ENCODE measurements at regions not wholly inside any gene's neighbourhood (a gene's known extent, or its start where the extent isn't known, plus 50 kb on each side); places are given as distances from the start of the nearest gene placed in this dataset.

DNA sequence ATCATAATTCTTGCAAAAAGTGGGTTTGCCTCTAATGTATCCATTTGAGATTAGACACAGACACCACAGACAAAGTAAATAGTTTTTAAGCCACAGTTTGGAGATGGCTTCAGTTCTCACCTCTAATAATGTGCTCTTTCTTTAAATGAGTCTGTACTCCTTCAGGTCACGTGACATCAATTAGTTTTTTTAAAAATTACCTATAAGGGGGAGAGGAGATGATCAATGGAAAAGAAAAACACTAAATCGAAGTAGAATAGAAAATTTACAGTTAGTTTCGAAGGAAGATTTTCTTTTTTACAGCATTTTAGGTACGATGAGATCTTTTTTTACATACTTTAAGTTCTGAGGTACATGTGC, 849.2 kb downstream of the KCNMA1 start (continued):
- TF ChIP-seq SIN3A (conservative IDR thresholded peaks at IDR 0.05 in 1 of 2, IDR thresholded peaks at IDR 0.05 in 1 of 2; ENCODE audit: low read depth in 1 of 2, low read length in 2 of 2) (no peak), CBX8 (IDR thresholded peaks at IDR 0.05; ENCODE audit: borderline replicate concordance, low read depth, low read length) (no peak), SIX5 (IDR thresholded peaks at IDR 0.05; ENCODE audit: low read depth, low read length) (no peak), ZNF274 (IDR thresholded peaks at IDR 0.05; ENCODE audit: borderline replicate concordance, extremely low read depth, low read length) (no peak)
- TF ChIP-seq, protein P1, sequence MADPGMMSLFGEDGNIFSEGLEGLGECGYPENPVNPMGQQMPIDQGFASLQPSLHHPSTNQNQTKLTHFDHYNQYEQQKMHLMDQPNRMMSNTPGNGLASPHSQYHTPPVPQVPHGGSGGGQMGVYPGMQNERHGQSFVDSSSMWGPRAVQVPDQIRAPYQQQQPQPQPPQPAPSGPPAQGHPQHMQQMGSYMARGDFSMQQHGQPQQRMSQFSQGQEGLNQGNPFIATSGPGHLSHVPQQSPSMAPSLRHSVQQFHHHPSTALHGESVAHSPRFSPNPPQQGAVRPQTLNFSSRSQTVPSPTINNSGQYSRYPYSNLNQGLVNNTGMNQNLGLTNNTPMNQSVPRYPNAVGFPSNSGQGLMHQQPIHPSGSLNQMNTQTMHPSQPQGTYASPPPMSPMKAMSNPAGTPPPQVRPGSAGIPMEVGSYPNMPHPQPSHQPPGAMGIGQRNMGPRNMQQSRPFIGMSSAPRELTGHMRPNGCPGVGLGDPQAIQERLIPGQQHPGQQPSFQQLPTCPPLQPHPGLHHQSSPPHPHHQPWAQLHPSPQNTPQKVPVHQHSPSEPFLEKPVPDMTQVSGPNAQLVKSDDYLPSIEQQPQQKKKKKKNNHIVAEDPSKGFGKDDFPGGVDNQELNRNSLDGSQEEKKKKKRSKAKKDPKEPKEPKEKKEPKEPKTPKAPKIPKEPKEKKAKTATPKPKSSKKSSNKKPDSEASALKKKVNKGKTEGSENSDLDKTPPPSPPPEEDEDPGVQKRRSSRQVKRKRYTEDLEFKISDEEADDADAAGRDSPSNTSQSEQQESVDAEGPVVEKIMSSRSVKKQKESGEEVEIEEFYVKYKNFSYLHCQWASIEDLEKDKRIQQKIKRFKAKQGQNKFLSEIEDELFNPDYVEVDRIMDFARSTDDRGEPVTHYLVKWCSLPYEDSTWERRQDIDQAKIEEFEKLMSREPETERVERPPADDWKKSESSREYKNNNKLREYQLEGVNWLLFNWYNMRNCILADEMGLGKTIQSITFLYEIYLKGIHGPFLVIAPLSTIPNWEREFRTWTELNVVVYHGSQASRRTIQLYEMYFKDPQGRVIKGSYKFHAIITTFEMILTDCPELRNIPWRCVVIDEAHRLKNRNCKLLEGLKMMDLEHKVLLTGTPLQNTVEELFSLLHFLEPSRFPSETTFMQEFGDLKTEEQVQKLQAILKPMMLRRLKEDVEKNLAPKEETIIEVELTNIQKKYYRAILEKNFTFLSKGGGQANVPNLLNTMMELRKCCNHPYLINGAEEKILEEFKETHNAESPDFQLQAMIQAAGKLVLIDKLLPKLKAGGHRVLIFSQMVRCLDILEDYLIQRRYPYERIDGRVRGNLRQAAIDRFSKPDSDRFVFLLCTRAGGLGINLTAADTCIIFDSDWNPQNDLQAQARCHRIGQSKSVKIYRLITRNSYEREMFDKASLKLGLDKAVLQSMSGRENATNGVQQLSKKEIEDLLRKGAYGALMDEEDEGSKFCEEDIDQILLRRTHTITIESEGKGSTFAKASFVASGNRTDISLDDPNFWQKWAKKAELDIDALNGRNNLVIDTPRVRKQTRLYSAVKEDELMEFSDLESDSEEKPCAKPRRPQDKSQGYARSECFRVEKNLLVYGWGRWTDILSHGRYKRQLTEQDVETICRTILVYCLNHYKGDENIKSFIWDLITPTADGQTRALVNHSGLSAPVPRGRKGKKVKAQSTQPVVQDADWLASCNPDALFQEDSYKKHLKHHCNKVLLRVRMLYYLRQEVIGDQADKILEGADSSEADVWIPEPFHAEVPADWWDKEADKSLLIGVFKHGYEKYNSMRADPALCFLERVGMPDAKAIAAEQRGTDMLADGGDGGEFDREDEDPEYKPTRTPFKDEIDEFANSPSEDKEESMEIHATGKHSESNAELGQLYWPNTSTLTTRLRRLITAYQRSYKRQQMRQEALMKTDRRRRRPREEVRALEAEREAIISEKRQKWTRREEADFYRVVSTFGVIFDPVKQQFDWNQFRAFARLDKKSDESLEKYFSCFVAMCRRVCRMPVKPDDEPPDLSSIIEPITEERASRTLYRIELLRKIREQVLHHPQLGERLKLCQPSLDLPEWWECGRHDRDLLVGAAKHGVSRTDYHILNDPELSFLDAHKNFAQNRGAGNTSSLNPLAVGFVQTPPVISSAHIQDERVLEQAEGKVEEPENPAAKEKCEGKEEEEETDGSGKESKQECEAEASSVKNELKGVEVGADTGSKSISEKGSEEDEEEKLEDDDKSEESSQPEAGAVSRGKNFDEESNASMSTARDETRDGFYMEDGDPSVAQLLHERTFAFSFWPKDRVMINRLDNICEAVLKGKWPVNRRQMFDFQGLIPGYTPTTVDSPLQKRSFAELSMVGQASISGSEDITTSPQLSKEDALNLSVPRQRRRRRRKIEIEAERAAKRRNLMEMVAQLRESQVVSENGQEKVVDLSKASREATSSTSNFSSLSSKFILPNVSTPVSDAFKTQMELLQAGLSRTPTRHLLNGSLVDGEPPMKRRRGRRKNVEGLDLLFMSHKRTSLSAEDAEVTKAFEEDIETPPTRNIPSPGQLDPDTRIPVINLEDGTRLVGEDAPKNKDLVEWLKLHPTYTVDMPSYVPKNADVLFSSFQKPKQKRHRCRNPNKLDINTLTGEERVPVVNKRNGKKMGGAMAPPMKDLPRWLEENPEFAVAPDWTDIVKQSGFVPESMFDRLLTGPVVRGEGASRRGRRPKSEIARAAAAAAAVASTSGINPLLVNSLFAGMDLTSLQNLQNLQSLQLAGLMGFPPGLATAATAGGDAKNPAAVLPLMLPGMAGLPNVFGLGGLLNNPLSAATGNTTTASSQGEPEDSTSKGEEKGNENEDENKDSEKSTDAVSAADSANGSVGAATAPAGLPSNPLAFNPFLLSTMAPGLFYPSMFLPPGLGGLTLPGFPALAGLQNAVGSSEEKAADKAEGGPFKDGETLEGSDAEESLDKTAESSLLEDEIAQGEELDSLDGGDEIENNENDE (IDR thresholded peaks at IDR 0.05; ENCODE audit: insufficient replicate concordance, low read length): no peak
- TF ChIP-seq, protein P2, sequence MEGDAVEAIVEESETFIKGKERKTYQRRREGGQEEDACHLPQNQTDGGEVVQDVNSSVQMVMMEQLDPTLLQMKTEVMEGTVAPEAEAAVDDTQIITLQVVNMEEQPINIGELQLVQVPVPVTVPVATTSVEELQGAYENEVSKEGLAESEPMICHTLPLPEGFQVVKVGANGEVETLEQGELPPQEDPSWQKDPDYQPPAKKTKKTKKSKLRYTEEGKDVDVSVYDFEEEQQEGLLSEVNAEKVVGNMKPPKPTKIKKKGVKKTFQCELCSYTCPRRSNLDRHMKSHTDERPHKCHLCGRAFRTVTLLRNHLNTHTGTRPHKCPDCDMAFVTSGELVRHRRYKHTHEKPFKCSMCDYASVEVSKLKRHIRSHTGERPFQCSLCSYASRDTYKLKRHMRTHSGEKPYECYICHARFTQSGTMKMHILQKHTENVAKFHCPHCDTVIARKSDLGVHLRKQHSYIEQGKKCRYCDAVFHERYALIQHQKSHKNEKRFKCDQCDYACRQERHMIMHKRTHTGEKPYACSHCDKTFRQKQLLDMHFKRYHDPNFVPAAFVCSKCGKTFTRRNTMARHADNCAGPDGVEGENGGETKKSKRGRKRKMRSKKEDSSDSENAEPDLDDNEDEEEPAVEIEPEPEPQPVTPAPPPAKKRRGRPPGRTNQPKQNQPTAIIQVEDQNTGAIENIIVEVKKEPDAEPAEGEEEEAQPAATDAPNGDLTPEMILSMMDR (IDR thresholded peaks at IDR 0.05; ENCODE audit: control extremely low read depth in 1 of 3, insufficient read depth in 1 of 3, low read depth in 1 of 3, low read length in 3 of 3): no peak
